ENCODE measurements at regions not wholly inside any gene's neighbourhood (a gene's known extent, or its start where the extent isn't known, plus 50 kb on each side); places are given as distances from the start of the nearest gene placed in this dataset.
"Not testable (repeated sequence)": the region's sequence is repeated elsewhere in the genome, so short reads cannot be mapped to it uniquely, and the experiment has no call there.

GRCh38 chr7:51611937-51612336 lies 295.3 kb upstream of the COBL start:
- H3K27me3 Mint-ChIP-seq: no peaks in the 10 kb centered on the region
- H3K9me3 Mint-ChIP-seq: peaks cover 2% of the 10 kb centered on the region
- no peaks in the 10 kb centered on the region for H3K4me1 Mint-ChIP-seq
- ChIA-PET POLR2A (no interaction called here), CTCF (no interaction called here)
- no peak for TF ChIP-seq CTCF (IDR thresholded peaks at IDR 0.05)
- DNase-seq (no peak), ATAC-seq (ENCODE audit: low read depth) (no peak)
- H3K4me3 Mint-ChIP-seq: no peak overlapping the region
- H3K27ac Mint-ChIP-seq: no peak overlapping the region
- intact Hi-C loops (cut with micrococcal nuclease): no loop called here
- H3K36me3 Mint-ChIP-seq (ENCODE audit: low read depth): no peaks in the 10 kb centered on the region

- DNase-seq: no peak
- Mint-ChIP-seq H3K27ac (no peak overlapping the region), H3K9me3 (no peaks in the 10 kb centered on the region), H3K36me3 (ENCODE audit: low read depth) (no peaks in the 10 kb centered on the region), H3K4me3 (no peak overlapping the region), H3K4me1 (no peaks in the 10 kb centered on the region), H3K27me3 (no peaks in the 10 kb centered on the region)
- CTCF ChIA-PET: no interaction called here
- no peak for TF ChIP-seq CTCF (IDR thresholded peaks at IDR 0.05)
- intact Hi-C loops (cut with micrococcal nuclease): no loop called here
- POLR2A ChIA-PET: no interaction called here
- ATAC-seq (ENCODE audit: low read depth): no peak
Measured at GRCh38 chr7:51607447-51607846, 290.8 kb upstream of the COBL start.

- ChIA-PET CTCF (no interaction called here), POLR2A (no interaction called here)
- intact Hi-C loops (cut with micrococcal nuclease): no loop called here
- no peak overlapping the region for H3K27ac Mint-ChIP-seq
- DNase-seq: no peak
- H3K36me3 Mint-ChIP-seq (ENCODE audit: low read depth): no peaks in the 10 kb centered on the region
- peaks cover under 1% of the 10 kb centered on the region for H3K9me3 Mint-ChIP-seq
- H3K27me3 Mint-ChIP-seq: no peaks in the 10 kb centered on the region
- no peak for TF ChIP-seq CTCF (IDR thresholded peaks at IDR 0.05)
- no peak for ATAC-seq (ENCODE audit: low read depth)
- H3K4me1 Mint-ChIP-seq: no peaks in the 10 kb centered on the region
- no peak overlapping the region for H3K4me3 Mint-ChIP-seq
Measured at GRCh38 chr7:51606601-51607154, 290.1 kb upstream of the COBL start.

- intact Hi-C loops (cut with micrococcal nuclease): no loop called here
- TF ChIP-seq CTCF (IDR thresholded peaks at IDR 0.05): no peak
- CTCF ChIA-PET: no interaction called here
- POLR2A ChIA-PET: no interaction called here
- DNase-seq (no peak), ATAC-seq (ENCODE audit: low read depth) (no peak)
- no peaks in the 10 kb centered on the region for H3K4me1 Mint-ChIP-seq
- H3K9me3 Mint-ChIP-seq: peaks cover 6% of the 10 kb centered on the region
- H3K27ac Mint-ChIP-seq: no peak overlapping the region
- no peaks in the 10 kb centered on the region for H3K36me3 Mint-ChIP-seq (ENCODE audit: low read depth)
- H3K27me3 Mint-ChIP-seq: no peaks in the 10 kb centered on the region
- H3K4me3 Mint-ChIP-seq: no peak overlapping the region
Measured at GRCh38 chr7:51602376-51602775, 285.8 kb upstream of the COBL start.

DNA sequence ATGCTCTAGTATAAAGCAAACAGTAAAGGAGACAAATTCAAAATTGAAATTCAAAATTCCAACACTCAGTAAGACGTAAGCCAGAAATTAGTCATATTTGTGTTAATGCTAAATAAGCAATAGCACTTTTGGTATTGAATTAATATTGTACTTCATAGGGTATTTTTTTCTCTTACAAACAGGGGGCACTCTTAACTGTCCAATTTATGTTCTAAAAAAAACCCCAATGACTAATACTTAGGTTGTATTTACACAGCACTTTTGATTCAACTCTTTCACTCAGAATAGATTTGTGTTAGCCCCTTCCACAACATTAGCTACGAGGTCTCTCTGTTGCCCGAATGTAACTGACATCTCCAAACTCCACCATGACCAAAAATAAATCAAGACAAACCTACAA lies 284.9 kb upstream of the COBL start:
- H3K9me3 Mint-ChIP-seq: peaks cover 8% of the 10 kb centered on the region
- no peak for DNase-seq
- CTCF ChIA-PET: no interaction called here
- no peak for ATAC-seq (ENCODE audit: low read depth)
- H3K27me3 Mint-ChIP-seq: no peaks in the 10 kb centered on the region
- no peaks in the 10 kb centered on the region for H3K4me1 Mint-ChIP-seq
- POLR2A ChIA-PET: no interaction called here
- no peaks in the 10 kb centered on the region for H3K36me3 Mint-ChIP-seq (ENCODE audit: low read depth)
- no peak overlapping the region for H3K4me3 Mint-ChIP-seq
- no peak for TF ChIP-seq CTCF (IDR thresholded peaks at IDR 0.05)
- intact Hi-C loops (cut with micrococcal nuclease): no loop called here
- no peak overlapping the region for H3K27ac Mint-ChIP-seq

DNA sequence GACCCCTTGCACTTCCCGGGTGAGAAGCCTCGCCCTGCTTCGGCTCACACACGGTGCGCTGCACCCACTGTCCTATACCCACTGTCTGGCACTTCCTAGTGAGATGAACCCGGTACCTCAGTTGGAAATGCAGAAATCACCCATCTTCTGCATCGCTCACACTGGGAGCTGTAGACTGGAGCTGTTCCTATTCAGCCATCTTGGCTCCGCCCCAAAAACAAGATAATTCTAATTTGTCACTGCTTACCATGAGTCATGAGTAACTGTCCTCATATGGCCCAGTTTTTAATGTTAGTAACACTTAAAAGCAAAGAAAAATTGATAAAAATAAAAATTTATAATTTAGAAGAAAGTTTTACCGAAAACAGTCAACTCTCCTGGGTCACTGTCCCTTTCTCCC lies 283.3 kb upstream of the COBL start:
- H3K27ac Mint-ChIP-seq; DNase-seq; CTCF ChIA-PET; H3K4me1 Mint-ChIP-seq; intact Hi-C loops (cut with micrococcal nuclease); H3K9me3 Mint-ChIP-seq; POLR2A ChIA-PET; H3K4me3 Mint-ChIP-seq; ATAC-seq (ENCODE audit: low read depth); H3K27me3 Mint-ChIP-seq; H3K36me3 Mint-ChIP-seq (ENCODE audit: low read depth): not testable (repeated sequence)

All from activated B cell treated with CpG ODN at 0.5 μM for 24 hours (primary cell).